LNCaP clone FGC (cell line): ENCODE measurements at regions not wholly inside any gene's neighbourhood (a gene's known extent, or its start where the extent isn't known, plus 50 kb on each side); places are given as distances from the start of the nearest gene placed in this dataset.

Experiments used
- DNase-seq: peaks from one replicate; pipeline ENCODE4 v3.0.0-alpha.2; 2011; ENCODE audit warnings: low read depth
- H3K4me3 ChIP-seq: 2 replicates; pipeline ENCODE4 v1.5.1; 2011; ENCODE audit warnings: mild to moderate bottlenecking, low read depth, low read length, control low read depth
- TF ChIP-seq, protein P1 (sequence below): IDR thresholded peaks from 2 replicates; pipeline ENCODE4 v1.5.1; 2012; ENCODE audit warnings: mild to moderate bottlenecking; ENCODE audit not compliant: control insufficient read depth, insufficient read depth; ENCODE audit errors: extremely low read depth

DNA sequence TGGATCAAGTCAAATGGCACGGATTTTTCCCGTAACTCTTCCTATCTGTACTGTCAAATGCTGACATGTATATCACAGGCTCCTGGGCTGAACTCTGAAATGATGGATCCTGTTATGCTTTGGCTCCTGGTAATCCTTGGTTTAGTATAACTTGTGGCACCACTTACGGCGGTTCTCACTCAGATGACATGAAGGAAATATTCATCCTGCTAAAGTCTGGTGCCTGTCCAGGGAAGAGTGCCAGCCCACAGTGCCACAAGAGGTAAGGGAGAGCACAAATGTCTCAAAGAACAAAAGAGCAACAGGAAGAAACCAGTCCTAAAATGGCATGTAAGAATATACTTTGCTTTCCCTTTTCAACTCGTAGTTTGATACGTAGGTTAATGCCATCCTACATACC, 93.1 kb upstream of the TAB2 start:
- TF ChIP-seq, protein P1, sequence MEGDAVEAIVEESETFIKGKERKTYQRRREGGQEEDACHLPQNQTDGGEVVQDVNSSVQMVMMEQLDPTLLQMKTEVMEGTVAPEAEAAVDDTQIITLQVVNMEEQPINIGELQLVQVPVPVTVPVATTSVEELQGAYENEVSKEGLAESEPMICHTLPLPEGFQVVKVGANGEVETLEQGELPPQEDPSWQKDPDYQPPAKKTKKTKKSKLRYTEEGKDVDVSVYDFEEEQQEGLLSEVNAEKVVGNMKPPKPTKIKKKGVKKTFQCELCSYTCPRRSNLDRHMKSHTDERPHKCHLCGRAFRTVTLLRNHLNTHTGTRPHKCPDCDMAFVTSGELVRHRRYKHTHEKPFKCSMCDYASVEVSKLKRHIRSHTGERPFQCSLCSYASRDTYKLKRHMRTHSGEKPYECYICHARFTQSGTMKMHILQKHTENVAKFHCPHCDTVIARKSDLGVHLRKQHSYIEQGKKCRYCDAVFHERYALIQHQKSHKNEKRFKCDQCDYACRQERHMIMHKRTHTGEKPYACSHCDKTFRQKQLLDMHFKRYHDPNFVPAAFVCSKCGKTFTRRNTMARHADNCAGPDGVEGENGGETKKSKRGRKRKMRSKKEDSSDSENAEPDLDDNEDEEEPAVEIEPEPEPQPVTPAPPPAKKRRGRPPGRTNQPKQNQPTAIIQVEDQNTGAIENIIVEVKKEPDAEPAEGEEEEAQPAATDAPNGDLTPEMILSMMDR = no peak
- DNase-seq = no peak
- no peak overlapping the region for H3K4me3 ChIP-seq

DNA sequence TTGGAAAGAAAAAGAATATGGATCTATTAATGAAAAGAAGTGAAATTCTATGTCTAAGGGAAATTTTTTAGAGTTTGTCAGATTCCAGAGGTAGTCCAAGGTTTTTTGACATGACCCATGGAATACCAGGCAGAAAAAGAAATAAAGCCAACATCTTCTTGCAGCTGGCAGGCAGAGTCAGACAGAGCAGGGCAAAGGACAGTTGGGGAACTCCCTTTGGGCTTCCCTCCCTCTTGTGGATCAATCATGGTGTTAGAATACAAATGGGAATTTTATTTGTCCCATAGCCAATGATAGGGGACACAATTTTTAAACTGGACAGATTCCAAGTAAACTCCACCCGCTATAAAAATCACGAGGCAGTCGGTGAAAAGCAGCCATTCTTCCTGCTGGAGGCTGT, 92.1 kb upstream of the TAB2 start:
- no peak for DNase-seq
- TF ChIP-seq, protein P1 = no peak
- H3K4me3 ChIP-seq = no peak overlapping the region

DNA sequence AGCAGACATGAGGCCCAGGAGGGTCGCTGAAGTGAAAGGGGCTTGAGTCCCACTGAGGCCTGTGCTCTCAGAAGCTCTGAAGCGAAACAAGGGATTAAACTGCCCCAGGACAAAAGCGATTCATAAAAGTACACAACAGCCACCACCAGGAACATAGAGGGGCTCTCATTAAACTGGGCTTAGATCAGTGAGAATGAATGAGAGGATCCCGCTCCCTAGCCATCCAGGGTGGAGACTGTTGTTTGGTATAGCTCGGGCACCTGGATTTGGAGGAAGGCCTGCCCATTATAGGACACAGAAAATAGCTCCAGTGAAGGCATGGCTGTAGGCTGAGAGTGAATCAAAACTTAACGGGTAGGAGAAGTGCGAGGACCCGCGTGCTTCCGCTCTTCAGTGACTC, 91.6 kb upstream of the TAB2 start:
- DNase-seq = no peak
- TF ChIP-seq, protein P1 = no peak

DNA sequence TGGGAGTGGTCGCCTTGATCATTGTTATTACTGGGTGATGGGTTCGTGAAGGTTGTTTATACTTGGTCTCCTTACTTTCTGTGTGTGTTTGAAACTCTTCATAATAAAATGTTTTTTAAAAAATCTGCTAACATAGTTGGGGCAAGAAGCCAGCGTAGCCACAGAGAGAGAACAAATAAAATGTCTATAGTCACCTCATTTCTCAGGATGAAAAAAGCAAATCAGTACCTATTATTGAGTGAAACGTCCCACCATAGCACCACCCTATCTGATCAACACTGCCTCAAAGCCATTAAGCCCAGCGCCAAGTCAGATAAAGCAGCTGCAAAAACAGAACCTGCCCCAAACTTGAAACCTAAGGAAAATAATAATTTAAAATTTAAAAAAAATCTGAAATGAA, 89.7 kb upstream of the TAB2 start:
- TF ChIP-seq, protein P1 = no peak
- no peak overlapping the region for H3K4me3 ChIP-seq
- DNase-seq = no peak

More for the DNA sequence above, 91.6 kb upstream of the TAB2 start:
- H3K4me3 ChIP-seq = no peak overlapping the region

DNA sequence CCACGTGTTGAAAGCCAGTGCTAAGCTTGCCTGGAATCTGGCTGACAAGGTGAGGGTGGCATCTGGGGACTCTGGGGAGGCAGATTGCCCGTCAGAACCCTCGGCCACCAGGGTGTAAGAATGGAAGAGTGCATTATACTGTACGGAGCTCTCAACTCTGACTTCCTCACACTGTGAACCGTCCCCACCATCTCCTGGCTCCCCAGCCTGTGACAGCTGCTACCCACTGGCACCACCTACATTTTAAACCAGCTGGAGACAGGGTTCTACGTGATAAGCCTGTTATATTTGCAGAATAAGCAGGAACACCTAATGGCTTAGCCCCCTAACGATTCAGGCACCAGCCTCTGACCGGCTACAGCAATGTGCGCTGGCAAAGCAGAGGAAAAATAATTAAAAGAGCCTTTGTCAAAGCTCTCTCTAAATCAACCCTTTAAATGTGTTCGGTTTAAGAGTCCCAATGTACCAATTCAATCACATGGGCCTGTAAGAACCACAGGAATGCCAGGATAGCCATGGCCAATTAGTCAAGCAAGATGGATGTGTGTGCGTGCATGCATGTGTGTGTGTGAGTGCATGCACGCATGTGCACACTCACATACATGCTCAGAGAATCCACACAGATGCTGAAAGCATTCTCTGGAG, 89.1 kb upstream of the TAB2 start:
- TF ChIP-seq, protein P1 = no peak
- no peak overlapping the region for H3K4me3 ChIP-seq
- no peak for DNase-seq

DNA sequence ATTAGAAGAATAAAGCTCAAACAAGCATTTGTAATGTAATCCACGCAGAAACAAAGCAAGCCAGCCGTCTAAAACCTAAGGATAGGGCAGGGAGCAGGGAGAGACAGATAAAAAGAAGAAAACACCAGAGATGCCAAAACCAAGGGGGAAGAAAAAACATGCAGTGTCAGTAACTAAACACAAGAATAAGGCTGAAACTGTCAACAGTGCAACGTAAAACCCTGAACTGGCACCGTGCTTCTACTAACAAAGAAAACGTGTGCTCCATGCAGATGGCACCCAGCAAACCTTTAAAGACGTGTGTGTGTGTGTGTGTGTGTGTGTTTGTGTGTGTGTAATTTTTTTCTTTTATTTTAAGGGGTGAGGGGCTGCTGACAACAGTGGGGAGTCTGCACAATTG, 88.4 kb upstream of the TAB2 start:
- H3K4me3 ChIP-seq = no peak overlapping the region
- TF ChIP-seq, protein P1 = no peak
- no peak for DNase-seq
